ENCODE measurements at regions not wholly inside any gene's neighbourhood (a gene's known extent, or its start where the extent isn't known, plus 50 kb on each side); places are given as distances from the start of the nearest gene placed in this dataset.

GRCh38 chr2:129709001-129709955 lies 270.2 kb upstream of the RAB6C start:
- no peak for DNase-seq
- no peaks in the 10 kb centered on the region for H3K36me3 Mint-ChIP-seq (ENCODE audit: low read depth)
- H3K9me3 Mint-ChIP-seq: no peaks in the 10 kb centered on the region
- H3K4me3 Mint-ChIP-seq: no peak overlapping the region
- H3K27ac Mint-ChIP-seq: no peak overlapping the region
- H3K27me3 Mint-ChIP-seq: peaks cover 3% of the 10 kb centered on the region
- no peaks in the 10 kb centered on the region for H3K4me1 Mint-ChIP-seq (ENCODE audit: low read depth)

- H3K27ac Mint-ChIP-seq: no peak overlapping the region
- H3K4me3 Mint-ChIP-seq: no peak overlapping the region
- no peaks in the 10 kb centered on the region for H3K36me3 Mint-ChIP-seq (ENCODE audit: low read depth)
- H3K27me3 Mint-ChIP-seq: no peaks in the 10 kb centered on the region
- DNase-seq: no peak
- H3K4me1 Mint-ChIP-seq (ENCODE audit: low read depth): no peaks in the 10 kb centered on the region
- H3K9me3 Mint-ChIP-seq: no peaks in the 10 kb centered on the region
Measured at GRCh38 chr2:129709956-129710598, 269.4 kb upstream of the RAB6C start.

GRCh38 chr2:129710670-129711495 lies 268.6 kb upstream of the RAB6C start:
- Mint-ChIP-seq H3K4me1 (ENCODE audit: low read depth) (no peaks in the 10 kb centered on the region), H3K4me3 (no peak overlapping the region), H3K27me3 (no peaks in the 10 kb centered on the region), H3K27ac (no peak overlapping the region), H3K9me3 (no peaks in the 10 kb centered on the region), H3K36me3 (ENCODE audit: low read depth) (no peaks in the 10 kb centered on the region)
- no peak for DNase-seq

- DNase-seq: no peak
- no peaks in the 10 kb centered on the region for H3K27me3 Mint-ChIP-seq
- no peaks in the 10 kb centered on the region for H3K9me3 Mint-ChIP-seq
- no peaks in the 10 kb centered on the region for H3K4me1 Mint-ChIP-seq (ENCODE audit: low read depth)
- no peak overlapping the region for H3K27ac Mint-ChIP-seq
- no peaks in the 10 kb centered on the region for H3K36me3 Mint-ChIP-seq (ENCODE audit: low read depth)
- no peak overlapping the region for H3K4me3 Mint-ChIP-seq
Measured at GRCh38 chr2:129711816-129712675, 267.4 kb upstream of the RAB6C start.

GRCh38 chr2:129712676-129712985 lies 266.8 kb upstream of the RAB6C start:
- H3K4me1 Mint-ChIP-seq (ENCODE audit: low read depth): no peaks in the 10 kb centered on the region
- DNase-seq: no peak
- no peak overlapping the region for H3K4me3 Mint-ChIP-seq
- no peaks in the 10 kb centered on the region for H3K27me3 Mint-ChIP-seq
- H3K27ac Mint-ChIP-seq: no peak overlapping the region
- H3K36me3 Mint-ChIP-seq (ENCODE audit: low read depth): no peaks in the 10 kb centered on the region
- H3K9me3 Mint-ChIP-seq: no peaks in the 10 kb centered on the region

- DNase-seq: no peak
- Mint-ChIP-seq H3K9me3 (no peaks in the 10 kb centered on the region), H3K36me3 (ENCODE audit: low read depth) (no peaks in the 10 kb centered on the region), H3K27ac (no peak overlapping the region), H3K4me3 (no peak overlapping the region), H3K4me1 (ENCODE audit: low read depth) (no peaks in the 10 kb centered on the region), H3K27me3 (no peaks in the 10 kb centered on the region)
Measured at GRCh38 chr2:129713337-129713736, 266.1 kb upstream of the RAB6C start.

GRCh38 chr2:129716781-129717559 lies 262.5 kb upstream of the RAB6C start:
- Mint-ChIP-seq H3K4me1 (ENCODE audit: low read depth) (no peaks in the 10 kb centered on the region), H3K27me3 (no peaks in the 10 kb centered on the region), H3K9me3 (no peaks in the 10 kb centered on the region), H3K27ac (no peak overlapping the region), H3K4me3 (no peak overlapping the region), H3K36me3 (ENCODE audit: low read depth) (no peaks in the 10 kb centered on the region)
- DNase-seq: no peak

- H3K9me3 Mint-ChIP-seq: no peaks in the 10 kb centered on the region
- no peaks in the 10 kb centered on the region for H3K4me1 Mint-ChIP-seq (ENCODE audit: low read depth)
Measured at GRCh38 chr2:129717560-129718130, 261.8 kb upstream of the RAB6C start.

GRCh38 chr2:129719335-129719734 lies 260.1 kb upstream of the RAB6C start:
- H3K36me3 Mint-ChIP-seq (ENCODE audit: low read depth): no peaks in the 10 kb centered on the region
- H3K27me3 Mint-ChIP-seq: no peaks in the 10 kb centered on the region
- no peak overlapping the region for H3K27ac Mint-ChIP-seq
- no peak overlapping the region for H3K4me3 Mint-ChIP-seq
- H3K9me3 Mint-ChIP-seq: no peaks in the 10 kb centered on the region
- H3K4me1 Mint-ChIP-seq (ENCODE audit: low read depth): no peaks in the 10 kb centered on the region
- no peak for DNase-seq

More at GRCh38 chr2:129717560-129718130, 261.8 kb upstream of the RAB6C start:
- Mint-ChIP-seq H3K4me3 (no peak overlapping the region), H3K36me3 (ENCODE audit: low read depth) (no peaks in the 10 kb centered on the region), H3K27me3 (no peaks in the 10 kb centered on the region), H3K27ac (no peak overlapping the region)
- DNase-seq: no peak

GRCh38 chr2:129720360-129720759 lies 259.1 kb upstream of the RAB6C start:
- no peaks in the 10 kb centered on the region for H3K9me3 Mint-ChIP-seq
- no peak for DNase-seq
- no peak overlapping the region for H3K4me3 Mint-ChIP-seq
- no peaks in the 10 kb centered on the region for H3K27me3 Mint-ChIP-seq
- no peaks in the 10 kb centered on the region for H3K36me3 Mint-ChIP-seq (ENCODE audit: low read depth)
- H3K27ac Mint-ChIP-seq: no peak overlapping the region
- no peaks in the 10 kb centered on the region for H3K4me1 Mint-ChIP-seq (ENCODE audit: low read depth)

GRCh38 chr2:129720761-129721160 lies 258.7 kb upstream of the RAB6C start:
- Mint-ChIP-seq H3K27me3 (no peaks in the 10 kb centered on the region), H3K9me3 (no peaks in the 10 kb centered on the region), H3K4me3 (no peak overlapping the region), H3K27ac (no peak overlapping the region), H3K4me1 (ENCODE audit: low read depth) (no peaks in the 10 kb centered on the region), H3K36me3 (ENCODE audit: low read depth) (no peaks in the 10 kb centered on the region)
- no peak for DNase-seq

GRCh38 chr2:129721236-129721635 lies 258.2 kb upstream of the RAB6C start:
- no peak for DNase-seq
- Mint-ChIP-seq H3K9me3 (no peaks in the 10 kb centered on the region), H3K4me3 (no peak overlapping the region), H3K27ac (no peak overlapping the region), H3K4me1 (ENCODE audit: low read depth) (no peaks in the 10 kb centered on the region), H3K36me3 (ENCODE audit: low read depth) (no peaks in the 10 kb centered on the region), H3K27me3 (no peaks in the 10 kb centered on the region)

GRCh38 chr2:129721846-129722245 lies 257.6 kb upstream of the RAB6C start:
- H3K4me3 Mint-ChIP-seq: no peak overlapping the region
- no peak overlapping the region for H3K27ac Mint-ChIP-seq
- no peaks in the 10 kb centered on the region for H3K36me3 Mint-ChIP-seq (ENCODE audit: low read depth)
- no peaks in the 10 kb centered on the region for H3K27me3 Mint-ChIP-seq
- H3K4me1 Mint-ChIP-seq (ENCODE audit: low read depth): no peaks in the 10 kb centered on the region
- H3K9me3 Mint-ChIP-seq: no peaks in the 10 kb centered on the region
- DNase-seq: no peak
